HEK293T (cell line): ENCODE measurements at regions not wholly inside any gene's neighbourhood (a gene's known extent, or its start where the extent isn't known, plus 50 kb on each side); places are given as distances from the start of the nearest gene placed in this dataset.
"Not testable (repeated sequence)": the region's sequence is repeated elsewhere in the genome, so short reads cannot be mapped to it uniquely, and the experiment has no call there.

Source experiments
- ARNT ChIP-seq: fragments of 450-650 bp; IDR thresholded peaks from 2 replicates; pipeline ENCODE4 v1.6.1; 2017; ENCODE audit warnings: mild to moderate bottlenecking
- BHLHE40 ChIP-seq: fragments of 450-650 bp; IDR thresholded peaks from 2 replicates; pipeline ENCODE4 v1.6.1; 2016; ENCODE audit warnings: mild to moderate bottlenecking, moderate library complexity, borderline replicate concordance
- FOXA1 ChIP-seq: fragments of 450-650 bp; IDR thresholded peaks from 2 replicates; pipeline ENCODE4 v1.6.1; 2016; ENCODE audit warnings: mild to moderate bottlenecking
- HDGF ChIP-seq: fragments of 450-650 bp; IDR thresholded peaks from 2 replicates; pipeline ENCODE4 v1.6.1; 2017; ENCODE audit warnings: antibody characterized with exemption, borderline replicate concordance
- L3MBTL2 ChIP-seq: fragments of 450-650 bp; conservative IDR thresholded peaks from 2 replicates; pipeline ENCODE4 v1.6.1; 2016; ENCODE audit warnings: mild to moderate bottlenecking
- SP1 ChIP-seq: fragments of 450-650 bp; IDR thresholded peaks from 2 replicates; pipeline ENCODE4 v1.6.1; 2017
- SUZ12 ChIP-seq: fragments of 450-650 bp; IDR thresholded peaks from 2 replicates; pipeline ENCODE4 v1.6.1; 2016; ENCODE audit warnings: mild to moderate bottlenecking
- TARDBP ChIP-seq: fragments of 450-650 bp; IDR thresholded peaks from 2 replicates; pipeline ENCODE4 v1.6.1; 2016

GRCh38 chr2:200124665-200125368, 169.4 kb downstream of the MAIP1 start:
- not testable (repeated sequence) for TF ChIP-seq L3MBTL2, SUZ12, FOXA1, ARNT, TARDBP, HDGF, BHLHE40, SP1
